HG03354 (cell line): ENCODE measurements at regions not wholly inside any gene's neighbourhood (a gene's known extent, or its start where the extent isn't known, plus 50 kb on each side); places are given as distances from the start of the nearest gene placed in this dataset.

ENCODE experiments used
- ATAC-seq: cut with Tn5 transposase; IDR thresholded peaks from one replicate; pipeline ENCODE4 v1.9.1; 2021; ENCODE audit warnings: mild to moderate bottlenecking; ENCODE audit not compliant: unreplicated experiment, poor library complexity, severe bottlenecking

- no peak for ATAC-seq
These were observed 100.6 kb downstream of the ENGASE start for GRCh38 chr17:79174905-79175856.

DNA sequence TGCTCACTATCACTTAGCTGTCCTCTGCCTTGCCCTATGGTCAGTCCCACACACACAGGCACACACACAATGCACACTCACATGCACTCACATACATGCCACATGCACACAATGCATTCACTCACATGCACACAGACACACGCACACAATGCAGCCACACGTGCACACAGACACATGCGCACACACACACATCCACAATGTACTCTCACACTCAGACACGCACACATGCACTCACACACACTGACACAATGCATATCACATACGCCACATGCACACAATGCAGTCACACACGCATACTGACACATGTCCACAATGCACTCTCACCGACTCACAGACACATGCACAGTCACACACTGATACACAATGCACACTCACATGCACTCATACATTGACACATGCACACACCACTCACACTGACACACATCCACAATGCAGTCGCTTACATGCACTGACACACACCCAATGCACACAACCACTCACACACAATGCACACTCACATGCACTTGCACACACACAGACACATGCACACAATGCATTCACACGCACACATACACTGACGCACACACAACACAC is 99.7 kb downstream of the ENGASE start:
- ATAC-seq, result no peak

GRCh38 chr17:79171188-79171587 is 96.6 kb downstream of the ENGASE start:
- no peak for ATAC-seq

GRCh38 chr17:79169861-79170260 is 95.2 kb downstream of the ENGASE start:
- no peak for ATAC-seq

DNA sequence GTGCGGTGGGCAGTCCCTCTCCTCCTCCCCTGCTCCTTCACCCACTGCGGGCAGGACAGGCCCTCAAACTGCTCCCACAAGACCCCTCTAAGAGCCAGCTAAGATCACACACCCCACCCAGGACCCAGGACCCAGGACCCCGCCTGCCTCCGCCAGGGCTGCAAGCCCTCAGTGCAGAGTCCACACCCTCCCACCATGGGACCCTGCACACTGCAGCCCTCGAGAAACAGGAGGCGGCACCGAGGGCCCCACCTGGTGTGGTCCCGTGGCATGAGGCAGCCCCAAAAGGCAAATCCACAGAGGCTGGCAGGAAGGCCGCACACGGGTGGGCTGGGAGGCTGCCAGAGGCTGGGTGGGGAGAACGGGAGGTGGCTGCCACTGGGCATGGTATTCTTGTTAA is 94.7 kb downstream of the ENGASE start:
- no peak for ATAC-seq

GRCh38 chr17:79168486-79169055 is 93.9 kb downstream of the ENGASE start:
- ATAC-seq, result no peak

GRCh38 chr17:79167486-79167885 is 92.9 kb downstream of the ENGASE start:
- no peak for ATAC-seq

GRCh38 chr17:79165756-79166473 is 91.3 kb downstream of the ENGASE start:
- ATAC-seq, result no peak

GRCh38 chr17:79164913-79165695 is 90.5 kb downstream of the ENGASE start:
- no peak for ATAC-seq

GRCh38 chr17:79164408-79164807 is 89.8 kb downstream of the ENGASE start:
- no peak for ATAC-seq

DNA sequence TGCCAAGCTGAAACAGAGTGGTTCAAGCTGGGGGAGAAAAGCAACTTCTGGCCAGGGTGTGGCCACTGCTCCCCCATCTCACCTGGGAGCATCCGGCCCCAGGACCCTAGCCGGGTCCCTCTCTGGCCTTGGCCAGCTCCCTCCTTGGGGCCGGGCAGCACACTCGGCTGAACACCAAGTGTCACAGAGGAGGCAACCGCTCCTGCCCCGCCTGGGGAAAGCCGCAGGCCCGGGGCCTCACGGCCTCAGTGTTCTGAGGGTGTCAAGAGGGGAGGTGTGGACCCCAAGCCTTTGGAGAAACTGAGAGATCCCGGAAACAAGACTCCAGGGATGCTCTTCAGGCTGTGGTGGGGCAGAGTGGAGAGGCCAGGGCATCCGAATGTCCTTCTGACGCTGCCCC is 88.4 kb downstream of the ENGASE start:
- no peak for ATAC-seq

- no peak for ATAC-seq
These were observed 87.7 kb downstream of the ENGASE start for GRCh38 chr17:79162012-79162963.

DNA sequence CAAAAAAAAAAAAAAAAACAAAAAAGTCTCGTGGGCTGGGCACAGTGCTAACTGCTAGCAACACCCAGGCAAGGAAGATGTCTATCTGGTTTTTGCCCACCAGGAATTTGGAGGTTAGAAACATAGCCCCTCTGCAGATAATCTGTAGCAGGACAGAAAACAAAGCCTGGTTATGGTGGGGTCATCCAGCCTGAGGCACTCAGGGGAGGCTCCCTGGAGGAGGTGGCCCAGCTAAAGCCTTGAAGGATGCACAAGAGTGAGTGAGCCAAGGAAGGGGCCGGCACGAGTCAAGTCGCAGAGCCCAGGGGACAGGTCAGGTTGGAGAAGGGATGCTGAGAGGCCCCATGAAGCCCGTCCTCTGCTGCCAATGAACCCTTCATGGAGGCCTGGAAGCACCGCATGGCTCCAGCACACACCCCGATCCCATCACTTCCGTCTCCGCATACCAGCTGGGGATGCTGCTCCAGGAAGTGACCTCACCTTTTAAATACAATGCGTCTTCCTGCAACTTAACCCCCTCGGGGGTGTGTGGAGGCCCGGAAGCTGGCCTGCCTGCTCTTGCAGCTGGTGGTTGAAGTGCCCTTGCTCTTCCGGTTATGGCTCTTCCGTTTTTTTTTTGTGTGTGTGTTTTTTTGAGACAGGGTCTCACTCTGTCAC is 86.5 kb downstream of the ENGASE start:
- ATAC-seq, result no peak

GRCh38 chr17:79159926-79160325 is 85.3 kb downstream of the ENGASE start:
- no peak for ATAC-seq

GRCh38 chr17:79159471-79159870 is 84.8 kb downstream of the ENGASE start:
- no peak for ATAC-seq

DNA sequence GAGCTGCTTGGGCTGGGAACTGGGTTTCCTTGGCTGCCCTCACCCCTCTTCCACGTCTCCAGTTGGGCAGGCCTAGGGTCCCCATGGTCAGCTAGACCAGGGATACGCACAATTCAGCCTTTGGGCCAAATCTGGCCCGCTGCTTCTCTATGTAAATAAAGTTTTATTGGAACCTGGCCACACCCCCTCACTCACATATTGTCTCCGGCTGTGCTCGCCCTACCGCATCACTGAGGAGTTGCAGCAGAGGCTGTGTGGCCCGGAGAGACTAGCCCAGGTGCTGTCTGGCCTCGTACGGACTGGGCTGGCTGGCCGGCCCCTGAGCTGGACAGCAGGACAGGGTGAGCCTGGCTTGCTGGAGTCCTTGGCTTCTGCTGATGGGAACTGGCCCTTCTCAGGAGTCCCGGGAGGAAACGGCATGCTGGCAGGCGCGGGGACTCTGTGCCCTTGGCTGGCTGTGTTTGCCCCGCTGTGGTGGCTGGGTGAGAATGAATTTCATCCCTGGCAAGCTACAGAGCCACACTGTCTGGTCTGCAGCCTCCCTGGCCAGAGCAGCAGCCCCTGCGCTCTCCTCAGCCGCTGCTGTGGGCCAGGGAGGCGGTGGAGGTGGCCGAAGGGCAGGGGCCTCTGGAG is 82.0 kb downstream of the ENGASE start:
- ATAC-seq, result no peak

DNA sequence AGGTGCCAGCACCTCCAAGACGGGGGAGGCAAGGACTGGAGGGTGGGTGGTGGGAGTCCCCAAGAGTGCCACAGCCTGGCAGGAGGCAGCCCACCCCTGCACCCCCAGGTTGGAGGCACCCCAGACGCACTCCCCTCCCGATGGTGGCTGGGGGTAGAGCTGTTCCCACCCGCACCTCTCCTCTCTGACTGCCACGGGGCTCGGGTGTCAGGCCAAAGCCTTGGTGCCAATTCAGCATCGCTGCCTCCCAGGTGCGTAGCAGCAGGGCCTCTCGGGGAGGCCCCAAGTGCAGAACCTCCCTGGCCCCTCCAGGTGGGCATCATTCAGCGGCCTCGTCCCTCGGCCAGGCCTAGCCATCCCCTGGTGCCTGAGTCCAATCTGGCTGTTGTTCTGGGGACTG is 81.1 kb downstream of the ENGASE start:
- ATAC-seq, result no peak
